ENCODE measurements at regions not wholly inside any gene's neighbourhood (a gene's known extent, or its start where the extent isn't known, plus 50 kb on each side); places are given as distances from the start of the nearest gene placed in this dataset.

- TF ChIP-seq CTCF (IDR thresholded peaks at IDR 0.05; ENCODE audit: insufficient read depth, low read length, poor library complexity, severe bottlenecking) (no peak), EZH2phosphoT487 (conservative IDR thresholded peaks at IDR 0.05; ENCODE audit: low read length) (no peak)
Observed at GRCh38 chr15:67980773-67981685, 73.1 kb upstream of the PIAS1 start.

All from SU-DHL-6 (cell line).